RWPE2 (cell line): ENCODE measurements at regions not wholly inside any gene's neighbourhood (a gene's known extent, or its start where the extent isn't known, plus 50 kb on each side); places are given as distances from the start of the nearest gene placed in this dataset.

ENCODE experiments used
- ATAC-seq: fragments of 200-7000 bp; cut with Tn5 transposase; 3 replicates; pipeline ENCODE4 v1.9.1; 2021; ENCODE audit warnings: low read depth
- DNase-seq: peaks from one replicate; pipeline ENCODE4 v3.0.0-alpha.2; 2020; ENCODE audit warnings: low spot score
- H3K27ac ChIP-seq: fragments of 450-650 bp; 2 replicates; pipeline ENCODE4 v1.5.1; 2017; ENCODE audit warnings: mild to moderate bottlenecking; ENCODE audit not compliant: poor library complexity, severe bottlenecking
- H3K27me3 ChIP-seq: fragments of 250-450 bp; sonication (Bioruptor Pico); 2 replicates; pipeline ENCODE4 v1.5.1; 2021; ENCODE audit warnings: mild to moderate bottlenecking, moderate library complexity; ENCODE audit not compliant: insufficient read depth, poor library complexity, severe bottlenecking
- H3K36me3 ChIP-seq: fragments of 250-450 bp; sonication (Bioruptor Pico); 2 replicates; pipeline ENCODE4 v1.5.1; 2020; ENCODE audit warnings: low read depth, mild to moderate bottlenecking, moderate library complexity
- H3K4me1 ChIP-seq: fragments of 250-450 bp; sonication (Bioruptor Pico); 2 replicates; pipeline ENCODE4 v1.5.1; 2021; ENCODE audit warnings: mild to moderate bottlenecking, moderate library complexity; ENCODE audit not compliant: insufficient read depth, poor library complexity, severe bottlenecking
- H3K4me3 ChIP-seq: fragments of 250-450 bp; sonication (Bioruptor Pico); 2 replicates; pipeline ENCODE4 v1.5.1; 2021; ENCODE audit warnings: mild to moderate bottlenecking, moderate library complexity; ENCODE audit not compliant: severe bottlenecking
- H3K9me3 ChIP-seq: fragments of 250-450 bp; sonication (Bioruptor Pico); 2 replicates; pipeline ENCODE4 v1.5.1; 2021; ENCODE audit warnings: mild to moderate bottlenecking, moderate library complexity; ENCODE audit not compliant: severe bottlenecking
- CTCF ChIP-seq: fragments of 450-650 bp; IDR thresholded peaks from one replicate; pipeline ENCODE4 v1.5.1; 2017; ENCODE audit warnings: mild to moderate bottlenecking, moderate library complexity; ENCODE audit not compliant: poor library complexity, severe bottlenecking

GRCh38 chr3:86738684-86739083 lies 252.3 kb downstream of the VGLL3 start:
- no peaks in the 10 kb centered on the region for H3K4me1 ChIP-seq
- no peak for TF ChIP-seq CTCF
- DNase-seq: no peak
- H3K27ac ChIP-seq: no peak overlapping the region
- no peak for ATAC-seq
- H3K27me3 ChIP-seq: no peaks in the 10 kb centered on the region
- H3K4me3 ChIP-seq: no peak overlapping the region
- H3K36me3 ChIP-seq: no peaks in the 10 kb centered on the region
- H3K9me3 ChIP-seq: no peaks in the 10 kb centered on the region

- Histone ChIP-seq H3K4me3 (no peak overlapping the region), H3K36me3 (no peaks in the 10 kb centered on the region), H3K9me3 (no peaks in the 10 kb centered on the region), H3K27ac (no peak overlapping the region), H3K4me1 (no peaks in the 10 kb centered on the region), H3K27me3 (no peaks in the 10 kb centered on the region)
- no peak for TF ChIP-seq CTCF
- no peak for ATAC-seq
- no peak for DNase-seq
Observed at GRCh38 chr3:86737517-86737916, 253.4 kb downstream of the VGLL3 start.

- no peaks in the 10 kb centered on the region for H3K27me3 ChIP-seq
- no peak overlapping the region for H3K4me3 ChIP-seq
- H3K36me3 ChIP-seq: no peaks in the 10 kb centered on the region
- no peaks in the 10 kb centered on the region for H3K9me3 ChIP-seq
- no peaks in the 10 kb centered on the region for H3K4me1 ChIP-seq
- DNase-seq (no peak), ATAC-seq (no peak)
- no peak overlapping the region for H3K27ac ChIP-seq
- TF ChIP-seq CTCF: no peak
Observed at GRCh38 chr3:86733257-86733656, 257.7 kb downstream of the VGLL3 start.

GRCh38 chr3:86731501-86731901 lies 259.4 kb downstream of the VGLL3 start:
- H3K4me3 ChIP-seq: no peak overlapping the region
- H3K27ac ChIP-seq: no peak overlapping the region
- ATAC-seq: no peak

GRCh38 chr3:86723433-86723832 lies 267.5 kb downstream of the VGLL3 start:
- DNase-seq (no peak), ATAC-seq (no peak)
- H3K9me3 ChIP-seq: no peaks in the 10 kb centered on the region
- no peak for TF ChIP-seq CTCF
- no peaks in the 10 kb centered on the region for H3K4me1 ChIP-seq
- no peak overlapping the region for H3K27ac ChIP-seq
- H3K27me3 ChIP-seq: no peaks in the 10 kb centered on the region
- no peaks in the 10 kb centered on the region for H3K36me3 ChIP-seq
- no peak overlapping the region for H3K4me3 ChIP-seq

More at GRCh38 chr3:86731501-86731901, 259.4 kb downstream of the VGLL3 start:
- DNase-seq: no peak
- no peaks in the 10 kb centered on the region for H3K4me1 ChIP-seq
- no peaks in the 10 kb centered on the region for H3K27me3 ChIP-seq
- no peaks in the 10 kb centered on the region for H3K36me3 ChIP-seq
- TF ChIP-seq CTCF: no peak
- H3K9me3 ChIP-seq: no peaks in the 10 kb centered on the region
